Cardiac muscle cell (in vitro differentiated cells and primary cell): ENCODE measurements at regions not wholly inside any gene's neighbourhood (a gene's known extent, or its start where the extent isn't known, plus 50 kb on each side); places are given as distances from the start of the nearest gene placed in this dataset.

Source experiments
- DNase-seq, 2 donors: peaks; one replicate each; pipeline versions ENCODE4 v3.0.0 to v3.0.0-alpha.2; 2010 to 2017; ENCODE audit warnings: low read depth in 1 of 2, low spot score in 1 of 2
- H3K27ac ChIP-seq: fragments of 200-600 bp; sonication (generic); 2 replicates; pipeline ENCODE4 v1.5.1; 2016
- H3K27me3 ChIP-seq: fragments of 200-600 bp; sonication (generic); 2 replicates; pipeline ENCODE4 v1.6.0; 2016; ENCODE audit warnings: control low read depth
- H3K36me3 ChIP-seq: fragments of 200-600 bp; sonication (generic); 2 replicates; pipeline ENCODE4 v1.5.1; 2016; ENCODE audit warnings: control low read depth
- H3K4me1 ChIP-seq: fragments of 200-600 bp; sonication (generic); 2 replicates; pipeline ENCODE4 v1.8.1; 2017; ENCODE audit warnings: low read depth, mild to moderate bottlenecking, mixed run types
- H3K4me3 ChIP-seq: fragments of 200-600 bp; sonication (generic); 2 replicates; pipeline ENCODE4 v1.5.1; 2016; ENCODE audit warnings: mild to moderate bottlenecking
- H3K9me3 ChIP-seq: fragments of 200-600 bp; sonication (generic); 2 replicates; pipeline ENCODE4 v1.5.1; 2017; ENCODE audit warnings: low read depth, mild to moderate bottlenecking, control low read depth
- TF ChIP-seq, protein P1 (sequence below): IDR thresholded peaks from 2 replicates; pipeline ENCODE4 v1.5.1; 2012; ENCODE audit warnings: low read depth, mild to moderate bottlenecking, low read length

GRCh38 chr5:159750226-159750625 is 166.1 kb upstream of the ADRA1B start:
- Histone ChIP-seq H3K27me3 (no peaks in the 10 kb centered on the region), H3K4me3 (no peak overlapping the region), H3K4me1 (no peaks in the 10 kb centered on the region), H3K36me3 (no peaks in the 10 kb centered on the region), H3K27ac (no peak overlapping the region), H3K9me3 (no peaks in the 10 kb centered on the region)
- TF ChIP-seq, protein P1, sequence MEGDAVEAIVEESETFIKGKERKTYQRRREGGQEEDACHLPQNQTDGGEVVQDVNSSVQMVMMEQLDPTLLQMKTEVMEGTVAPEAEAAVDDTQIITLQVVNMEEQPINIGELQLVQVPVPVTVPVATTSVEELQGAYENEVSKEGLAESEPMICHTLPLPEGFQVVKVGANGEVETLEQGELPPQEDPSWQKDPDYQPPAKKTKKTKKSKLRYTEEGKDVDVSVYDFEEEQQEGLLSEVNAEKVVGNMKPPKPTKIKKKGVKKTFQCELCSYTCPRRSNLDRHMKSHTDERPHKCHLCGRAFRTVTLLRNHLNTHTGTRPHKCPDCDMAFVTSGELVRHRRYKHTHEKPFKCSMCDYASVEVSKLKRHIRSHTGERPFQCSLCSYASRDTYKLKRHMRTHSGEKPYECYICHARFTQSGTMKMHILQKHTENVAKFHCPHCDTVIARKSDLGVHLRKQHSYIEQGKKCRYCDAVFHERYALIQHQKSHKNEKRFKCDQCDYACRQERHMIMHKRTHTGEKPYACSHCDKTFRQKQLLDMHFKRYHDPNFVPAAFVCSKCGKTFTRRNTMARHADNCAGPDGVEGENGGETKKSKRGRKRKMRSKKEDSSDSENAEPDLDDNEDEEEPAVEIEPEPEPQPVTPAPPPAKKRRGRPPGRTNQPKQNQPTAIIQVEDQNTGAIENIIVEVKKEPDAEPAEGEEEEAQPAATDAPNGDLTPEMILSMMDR = no peak
- no peak for DNase-seq

DNA sequence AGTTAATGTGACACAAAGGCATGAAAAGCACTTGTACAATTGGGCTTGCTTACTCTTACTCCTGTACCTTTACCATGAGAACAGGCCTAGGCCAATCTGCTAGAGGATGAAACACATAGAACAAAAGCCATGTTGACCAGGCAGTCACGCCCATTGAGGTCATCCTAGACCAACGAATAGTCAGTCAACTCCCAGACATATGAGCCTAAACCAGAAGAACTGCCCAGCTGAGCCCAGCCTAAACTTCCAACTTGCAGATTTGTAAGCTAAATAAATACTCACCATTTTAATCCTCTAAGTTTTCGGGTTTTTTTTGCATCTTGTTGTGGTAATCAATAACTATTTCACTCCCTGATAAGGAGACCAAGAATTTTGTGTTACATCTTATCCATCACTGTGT is 164.8 kb upstream of the ADRA1B start:
- TF ChIP-seq, protein P1 = no peak
- Histone ChIP-seq H3K36me3 (no peaks in the 10 kb centered on the region), H3K4me1 (no peaks in the 10 kb centered on the region), H3K27ac (no peak overlapping the region), H3K9me3 (no peaks in the 10 kb centered on the region), H3K4me3 (no peak overlapping the region), H3K27me3 (no peaks in the 10 kb centered on the region)
- DNase-seq = no peak

GRCh38 chr5:159752622-159753275 is 163.5 kb upstream of the ADRA1B start:
- DNase-seq = no peak
- Histone ChIP-seq H3K27ac (no peak overlapping the region), H3K4me3 (no peak overlapping the region), H3K9me3 (no peaks in the 10 kb centered on the region), H3K36me3 (no peaks in the 10 kb centered on the region), H3K4me1 (no peaks in the 10 kb centered on the region), H3K27me3 (no peaks in the 10 kb centered on the region)
- TF ChIP-seq, protein P1 = no peak

- H3K36me3 ChIP-seq = no peaks in the 10 kb centered on the region
- DNase-seq = no peak
- H3K27ac ChIP-seq = no peak overlapping the region
- TF ChIP-seq, protein P1 = no peak
- H3K9me3 ChIP-seq = no peaks in the 10 kb centered on the region
- no peaks in the 10 kb centered on the region for H3K27me3 ChIP-seq
- H3K4me3 ChIP-seq = no peak overlapping the region
- no peaks in the 10 kb centered on the region for H3K4me1 ChIP-seq
These were observed 158.1 kb upstream of the ADRA1B start for GRCh38 chr5:159758189-159758588.

DNA sequence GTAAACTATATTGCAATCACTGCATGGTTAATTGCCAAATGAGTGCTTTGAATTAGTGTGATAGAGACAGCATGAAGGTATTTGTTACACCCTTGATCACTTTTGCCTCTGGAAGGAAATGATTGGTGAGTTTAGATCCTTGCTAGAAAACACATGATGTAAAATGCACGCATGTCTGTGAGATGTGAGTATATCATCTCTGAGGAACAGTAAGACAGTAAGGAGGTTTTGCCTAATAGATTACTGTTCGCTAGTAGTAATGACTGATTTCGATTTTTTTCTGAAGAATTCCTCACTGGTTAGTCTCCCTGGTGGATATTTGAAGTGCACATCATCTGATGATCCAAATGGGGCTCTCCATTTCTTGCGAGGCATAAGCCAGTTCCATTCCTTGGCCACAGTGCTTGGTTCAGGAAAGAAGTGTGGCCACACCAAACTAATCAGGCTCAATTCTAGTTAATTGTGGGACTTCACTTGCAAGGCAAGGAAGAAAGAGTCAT is 156.4 kb upstream of the ADRA1B start:
- TF ChIP-seq, protein P1 = no peak
- H3K27me3 ChIP-seq = no peaks in the 10 kb centered on the region
- H3K4me3 ChIP-seq = no peak overlapping the region
- no peaks in the 10 kb centered on the region for H3K9me3 ChIP-seq
- no peak overlapping the region for H3K27ac ChIP-seq
- no peak for DNase-seq
- H3K36me3 ChIP-seq = no peaks in the 10 kb centered on the region
- no peaks in the 10 kb centered on the region for H3K4me1 ChIP-seq
